GM21528 (cell line): ENCODE measurements at regions not wholly inside any gene's neighbourhood (a gene's known extent, or its start where the extent isn't known, plus 50 kb on each side); places are given as distances from the start of the nearest gene placed in this dataset.

ENCODE experiments used
- ATAC-seq: cut with Tn5 transposase; IDR thresholded peaks from one replicate; pipeline ENCODE4 v1.9.1; 2021; ENCODE audit warnings: mild to moderate bottlenecking, moderate library complexity; ENCODE audit not compliant: unreplicated experiment, low FRiP score

GRCh38 chr5:6274846-6275543 lies 103.4 kb downstream of the MED10 start:
- no peak for ATAC-seq

GRCh38 chr5:6273749-6274148 lies 104.6 kb downstream of the MED10 start:
- no peak for ATAC-seq

GRCh38 chr5:6273090-6273735 lies 105.1 kb downstream of the MED10 start:
- ATAC-seq = peak; percentile 61

GRCh38 chr5:6269925-6270324 lies 108.4 kb downstream of the MED10 start:
- ATAC-seq = no peak

GRCh38 chr5:6266671-6267197 lies 111.6 kb downstream of the MED10 start:
- ATAC-seq = no peak

- ATAC-seq = no peak
Observed at GRCh38 chr5:6264394-6264793, 114.0 kb downstream of the MED10 start.

- no peak for ATAC-seq
Observed at GRCh38 chr5:6262651-6263363, 115.5 kb downstream of the MED10 start.

GRCh38 chr5:6261668-6262067 lies 116.7 kb downstream of the MED10 start:
- no peak for ATAC-seq

GRCh38 chr5:6261256-6261655 lies 117.1 kb downstream of the MED10 start:
- ATAC-seq = no peak

- ATAC-seq = no peak
Observed at GRCh38 chr5:6260846-6261245, 117.5 kb downstream of the MED10 start.

- ATAC-seq = no peak
Observed at GRCh38 chr5:6256901-6257300, 121.4 kb downstream of the MED10 start.

- no peak for ATAC-seq
Observed at GRCh38 chr5:6255956-6256355, 122.4 kb downstream of the MED10 start.

GRCh38 chr5:6253846-6254245 lies 124.5 kb downstream of the MED10 start:
- ATAC-seq = no peak

GRCh38 chr5:6253281-6253680 lies 125.1 kb downstream of the MED10 start:
- no peak for ATAC-seq

- no peak for ATAC-seq
Observed at GRCh38 chr5:6252581-6252980, 125.8 kb downstream of the MED10 start.

- no peak for ATAC-seq
Observed at GRCh38 chr5:6251565-6252102, 126.7 kb downstream of the MED10 start.

- ATAC-seq = no peak
Observed at GRCh38 chr5:6250121-6250520, 128.2 kb downstream of the MED10 start.

GRCh38 chr5:6248132-6248531 lies 130.2 kb downstream of the MED10 start:
- no peak for ATAC-seq

GRCh38 chr5:6246820-6247437 lies 131.4 kb downstream of the MED10 start:
- no peak for ATAC-seq

GRCh38 chr5:6244339-6244714 lies 134.0 kb downstream of the MED10 start:
- ATAC-seq = no peak
